K562 (cell line): ENCODE measurements at regions not wholly inside any gene's neighbourhood (a gene's known extent, or its start where the extent isn't known, plus 50 kb on each side); places are given as distances from the start of the nearest gene placed in this dataset.

Experiments used
- CBX5 ChIP-seq: IDR thresholded peaks from 2 replicates; pipeline ENCODE4 v1.6.1; 2014; ENCODE audit warnings: low read depth, borderline replicate concordance
- NFRKB ChIP-seq: fragments of 450-650 bp; IDR thresholded peaks from 2 replicates; pipeline ENCODE4 v1.6.1; 2016; ENCODE audit warnings: low read depth
- RAD51 ChIP-seq: fragments of 450-650 bp; IDR thresholded peaks from 2 replicates; pipeline ENCODE4 v1.7.1; 2016; ENCODE audit warnings: low read depth, mild to moderate bottlenecking, borderline replicate concordance
- ZNF274 ChIP-seq: IDR thresholded peaks from 2 replicates; pipeline ENCODE4 v1.6.1; 2011; ENCODE audit warnings: low read depth, mild to moderate bottlenecking, low read length, moderate library complexity, borderline replicate concordance
- TF ChIP-seq, protein P1 (sequence below): fragments of 250-450 bp; sonication (Bioruptor Pico); IDR thresholded peaks from 2 replicates; pipeline ENCODE4 v1.8.0; 2022; ENCODE audit warnings: inconsistent platforms

DNA sequence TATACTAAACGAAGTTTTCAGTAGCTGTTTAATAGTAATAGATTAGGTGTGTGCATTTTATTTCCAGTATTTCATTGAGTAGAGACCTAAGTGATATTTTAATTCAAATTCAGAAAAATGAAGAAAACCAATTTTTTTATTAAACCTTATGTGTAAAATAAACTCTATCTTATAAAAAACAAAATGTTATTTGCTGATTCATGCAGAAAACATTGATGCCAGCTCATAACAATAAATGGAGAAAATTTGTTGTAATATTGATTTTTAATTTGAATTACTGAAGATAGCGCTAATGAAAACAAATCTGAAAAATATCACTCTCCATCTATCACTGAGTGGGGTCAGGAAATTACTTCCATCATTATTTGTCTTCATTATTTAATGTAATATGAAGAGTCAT lies 1177.8 kb upstream of the SEMA6A start:
- TF ChIP-seq NFRKB (no peak), ZNF274 (no peak), RAD51 (no peak), CBX5 (no peak)
- TF ChIP-seq, protein P1, sequence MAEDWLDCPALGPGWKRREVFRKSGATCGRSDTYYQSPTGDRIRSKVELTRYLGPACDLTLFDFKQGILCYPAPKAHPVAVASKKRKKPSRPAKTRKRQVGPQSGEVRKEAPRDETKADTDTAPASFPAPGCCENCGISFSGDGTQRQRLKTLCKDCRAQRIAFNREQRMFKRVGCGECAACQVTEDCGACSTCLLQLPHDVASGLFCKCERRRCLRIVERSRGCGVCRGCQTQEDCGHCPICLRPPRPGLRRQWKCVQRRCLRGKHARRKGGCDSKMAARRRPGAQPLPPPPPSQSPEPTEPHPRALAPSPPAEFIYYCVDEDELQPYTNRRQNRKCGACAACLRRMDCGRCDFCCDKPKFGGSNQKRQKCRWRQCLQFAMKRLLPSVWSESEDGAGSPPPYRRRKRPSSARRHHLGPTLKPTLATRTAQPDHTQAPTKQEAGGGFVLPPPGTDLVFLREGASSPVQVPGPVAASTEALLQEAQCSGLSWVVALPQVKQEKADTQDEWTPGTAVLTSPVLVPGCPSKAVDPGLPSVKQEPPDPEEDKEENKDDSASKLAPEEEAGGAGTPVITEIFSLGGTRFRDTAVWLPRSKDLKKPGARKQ (CRISPR knock-in tag), result no peak
